ENCODE measurements at regions not wholly inside any gene's neighbourhood (a gene's known extent, or its start where the extent isn't known, plus 50 kb on each side); places are given as distances from the start of the nearest gene placed in this dataset.

- POLR2A ChIA-PET: no interaction called here
- TF ChIP-seq, protein P1, sequence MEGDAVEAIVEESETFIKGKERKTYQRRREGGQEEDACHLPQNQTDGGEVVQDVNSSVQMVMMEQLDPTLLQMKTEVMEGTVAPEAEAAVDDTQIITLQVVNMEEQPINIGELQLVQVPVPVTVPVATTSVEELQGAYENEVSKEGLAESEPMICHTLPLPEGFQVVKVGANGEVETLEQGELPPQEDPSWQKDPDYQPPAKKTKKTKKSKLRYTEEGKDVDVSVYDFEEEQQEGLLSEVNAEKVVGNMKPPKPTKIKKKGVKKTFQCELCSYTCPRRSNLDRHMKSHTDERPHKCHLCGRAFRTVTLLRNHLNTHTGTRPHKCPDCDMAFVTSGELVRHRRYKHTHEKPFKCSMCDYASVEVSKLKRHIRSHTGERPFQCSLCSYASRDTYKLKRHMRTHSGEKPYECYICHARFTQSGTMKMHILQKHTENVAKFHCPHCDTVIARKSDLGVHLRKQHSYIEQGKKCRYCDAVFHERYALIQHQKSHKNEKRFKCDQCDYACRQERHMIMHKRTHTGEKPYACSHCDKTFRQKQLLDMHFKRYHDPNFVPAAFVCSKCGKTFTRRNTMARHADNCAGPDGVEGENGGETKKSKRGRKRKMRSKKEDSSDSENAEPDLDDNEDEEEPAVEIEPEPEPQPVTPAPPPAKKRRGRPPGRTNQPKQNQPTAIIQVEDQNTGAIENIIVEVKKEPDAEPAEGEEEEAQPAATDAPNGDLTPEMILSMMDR (IDR thresholded peaks at IDR 0.05; ENCODE audit: insufficient read depth, low read length, missing control alignments): no peak
- CTCF ChIA-PET: no interaction called here
- H3K4me3 ChIP-seq (ENCODE audit: low read depth, low read length): no peak overlapping the region
- no peak for DNase-seq (ENCODE audit: low read depth, low spot score)
Measured at GRCh38 chr6:112713402-112713801, 366.3 kb downstream of the RFPL4B start.

GRCh38 chr6:112717401-112717800 is 370.3 kb downstream of the RFPL4B start:
- TF ChIP-seq, protein P1 (IDR thresholded peaks at IDR 0.05; ENCODE audit: insufficient read depth, low read length, missing control alignments): no peak
- POLR2A ChIA-PET: no interaction called here
- no peak for DNase-seq (ENCODE audit: low read depth, low spot score)
- CTCF ChIA-PET: no interaction called here
- no peak overlapping the region for H3K4me3 ChIP-seq (ENCODE audit: low read depth, low read length)

GRCh38 chr6:112717856-112718255 is 370.7 kb downstream of the RFPL4B start:
- ChIA-PET CTCF (interaction anchor here (1.7 kb wide), 1 partner anchor 11 kb away, joined by 5 read pairs; no protein-coding TSS in a partner anchor), POLR2A (no interaction called here)
- H3K4me3 ChIP-seq (ENCODE audit: low read depth, low read length): no peak overlapping the region
- TF ChIP-seq, protein P1 (IDR thresholded peaks at IDR 0.05; ENCODE audit: insufficient read depth, low read length, missing control alignments): no peak
- no peak for DNase-seq (ENCODE audit: low read depth, low spot score)

DNA sequence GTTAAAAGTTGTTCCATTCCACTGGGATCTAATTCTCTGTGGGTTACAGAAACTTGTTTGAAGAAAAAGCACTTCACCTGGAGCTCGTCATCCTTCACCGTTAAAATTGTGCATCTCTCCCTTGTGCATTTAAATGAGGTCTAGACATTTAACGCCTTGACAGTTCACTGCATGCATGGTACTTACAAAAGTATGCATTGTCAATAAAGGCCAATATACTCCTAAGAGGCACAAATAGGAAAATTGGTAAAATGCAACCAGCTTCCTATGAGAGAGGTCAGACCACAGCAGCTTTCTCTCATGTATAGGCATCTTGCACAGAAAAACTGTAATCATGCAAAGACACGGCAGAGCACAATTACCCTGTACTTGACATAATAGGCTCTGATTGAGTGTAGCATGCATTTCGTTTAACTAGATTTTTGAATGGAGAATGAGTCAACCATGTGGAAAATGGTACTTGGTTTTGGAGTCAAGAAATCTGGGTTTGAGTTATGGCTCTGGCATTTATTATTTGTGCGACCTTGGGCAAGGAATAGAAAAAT is 378.5 kb downstream of the RFPL4B start:
- ChIA-PET CTCF (no interaction called here), POLR2A (no interaction called here)
- TF ChIP-seq, protein P1 (IDR thresholded peaks at IDR 0.05; ENCODE audit: insufficient read depth, low read length, missing control alignments): no peak
- H3K4me3 ChIP-seq (ENCODE audit: low read depth, low read length): no peak overlapping the region
- DNase-seq (ENCODE audit: low read depth, low spot score): no peak

GRCh38 chr6:112735129-112735528 is 388.0 kb downstream of the RFPL4B start:
- no peak overlapping the region for H3K4me3 ChIP-seq (ENCODE audit: low read depth, low read length)
- no peak for DNase-seq (ENCODE audit: low read depth, low spot score)
- TF ChIP-seq, protein P1 (IDR thresholded peaks at IDR 0.05; ENCODE audit: insufficient read depth, low read length, missing control alignments): no peak
- ChIA-PET CTCF (no interaction called here), POLR2A (no interaction called here)

DNA sequence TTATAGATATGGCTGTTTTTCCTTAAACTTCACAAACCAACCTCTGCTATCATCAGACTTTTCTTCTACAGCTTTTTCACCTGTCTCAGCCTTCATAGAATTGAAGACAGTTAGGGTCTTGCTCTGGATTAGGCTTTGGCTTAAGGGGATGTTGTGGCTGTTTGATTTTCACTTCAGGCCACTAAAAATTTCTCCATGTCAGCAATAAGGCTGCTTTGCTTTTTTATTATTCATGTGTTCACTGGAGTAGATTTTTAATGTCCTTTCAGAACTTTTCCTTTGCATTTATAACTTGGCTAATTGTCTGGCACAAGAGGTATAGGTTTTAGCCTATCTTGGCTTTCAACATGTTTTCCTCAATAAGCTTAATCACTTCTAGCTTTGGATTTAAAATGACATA is 392.6 kb downstream of the RFPL4B start:
- CTCF ChIA-PET: no interaction called here
- DNase-seq (ENCODE audit: low read depth, low spot score): no peak
- H3K4me3 ChIP-seq (ENCODE audit: low read depth, low read length): no peak overlapping the region
- POLR2A ChIA-PET: no interaction called here
- TF ChIP-seq, protein P1 (IDR thresholded peaks at IDR 0.05; ENCODE audit: insufficient read depth, low read length, missing control alignments): no peak
